ENCODE measurements at regions not wholly inside any gene's neighbourhood (a gene's known extent, or its start where the extent isn't known, plus 50 kb on each side); places are given as distances from the start of the nearest gene placed in this dataset.
"Not testable (repeated sequence)": the region's sequence is repeated elsewhere in the genome, so short reads cannot be mapped to it uniquely, and the experiment has no call there.

- Histone ChIP-seq H3K9ac (ENCODE audit: low read depth, low read length) (no peak overlapping the region), H3K4me1 (ENCODE audit: insufficient read depth, low read length) (peaks cover 5% of the 10 kb centered on the region; the same call in 1 of the 2 replicates), H3K9me3 (ENCODE audit: control insufficient read depth, insufficient read depth, low read length) (no peaks in the 10 kb centered on the region), H3K36me3 (ENCODE audit: insufficient read depth, low read length) (no peaks in the 10 kb centered on the region)
These were observed 322.2 kb upstream of the ANKRD30A start for GRCh38 chr10:36803229-36803628.

GRCh38 chr10:36802490-36803153, 322.8 kb upstream of the ANKRD30A start:
- Histone ChIP-seq H3K9ac (ENCODE audit: low read depth, low read length) (no peak overlapping the region), H3K36me3 (ENCODE audit: insufficient read depth, low read length) (no peaks in the 10 kb centered on the region), H3K9me3 (ENCODE audit: control insufficient read depth, insufficient read depth, low read length) (no peaks in the 10 kb centered on the region), H3K4me1 (ENCODE audit: insufficient read depth, low read length) (peaks cover 5% of the 10 kb centered on the region; the same call in 1 of the 2 replicates)

DNA sequence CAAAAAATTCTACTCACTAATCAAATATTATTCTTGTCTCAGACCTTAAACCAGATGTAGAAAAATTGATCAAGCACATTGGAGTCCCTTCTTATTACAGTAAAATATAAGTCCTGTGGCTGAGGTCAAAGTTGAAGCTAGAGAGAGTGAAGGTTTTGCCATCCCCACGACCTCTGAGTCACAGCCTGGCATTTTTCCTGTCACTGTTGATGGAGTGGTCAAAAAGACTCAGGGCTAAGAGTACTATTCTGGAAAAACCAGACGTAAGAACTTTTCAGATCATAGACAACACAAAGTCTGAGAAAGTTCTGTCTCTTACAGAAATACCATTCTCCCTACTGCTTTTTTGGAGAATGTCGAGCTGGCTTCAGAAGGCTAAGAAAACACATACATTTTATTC, 323.7 kb upstream of the ANKRD30A start:
- Histone ChIP-seq H3K36me3 (ENCODE audit: insufficient read depth, low read length) (no peaks in the 10 kb centered on the region), H3K9ac (ENCODE audit: low read depth, low read length) (no peak overlapping the region), H3K9me3 (ENCODE audit: control insufficient read depth, insufficient read depth, low read length) (no peaks in the 10 kb centered on the region), H3K4me1 (ENCODE audit: insufficient read depth, low read length) (peaks cover 5% of the 10 kb centered on the region; the same call in 1 of the 2 replicates)

DNA sequence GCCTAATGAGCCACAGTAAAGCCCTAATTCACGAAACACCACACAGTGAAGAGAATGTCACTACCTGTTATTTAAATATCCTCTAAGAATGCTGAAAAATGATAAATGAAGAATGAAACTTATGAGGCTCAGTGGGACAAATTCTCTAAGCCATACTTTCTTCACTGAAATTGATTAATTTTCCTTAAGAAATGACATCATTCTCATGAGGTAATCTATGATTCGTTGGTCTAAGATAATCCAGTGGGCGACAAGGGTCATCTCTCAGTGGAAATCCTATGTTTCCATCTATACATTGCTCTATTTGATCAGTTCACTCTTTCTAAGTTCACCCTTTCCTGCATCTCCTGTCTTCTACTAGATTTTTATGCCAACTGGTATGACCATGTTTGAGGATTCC, 330.4 kb upstream of the ANKRD30A start:
- Histone ChIP-seq H3K36me3 (ENCODE audit: insufficient read depth, low read length) (no peaks in the 10 kb centered on the region), H3K9me3 (ENCODE audit: control insufficient read depth, insufficient read depth, low read length) (no peaks in the 10 kb centered on the region), H3K4me1 (ENCODE audit: insufficient read depth, low read length) (no peaks in the 10 kb centered on the region), H3K9ac (ENCODE audit: low read depth, low read length) (no peak overlapping the region)

DNA sequence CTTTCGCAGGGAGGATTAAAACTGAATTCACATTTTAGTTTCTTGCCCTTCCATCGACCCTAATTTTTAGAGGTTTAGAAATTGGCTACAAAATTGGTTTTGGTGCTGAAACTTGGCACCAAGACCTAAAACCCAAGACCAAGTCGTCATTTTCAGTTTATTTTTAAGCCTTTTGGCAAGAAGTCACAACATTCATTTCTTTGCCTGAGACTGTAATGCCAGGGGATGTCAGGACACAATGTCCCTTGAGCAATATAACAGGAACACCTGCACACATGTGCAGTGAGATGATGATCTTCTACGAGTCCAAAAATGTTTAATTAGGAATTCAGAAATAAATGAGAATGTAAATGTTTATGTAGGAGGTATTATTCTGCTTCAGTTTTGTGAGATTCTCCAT, 335.4 kb upstream of the ANKRD30A start:
- H3K36me3 ChIP-seq (ENCODE audit: insufficient read depth, low read length) = no peaks in the 10 kb centered on the region
- no peaks in the 10 kb centered on the region for H3K4me1 ChIP-seq (ENCODE audit: insufficient read depth, low read length)
- H3K9me3 ChIP-seq (ENCODE audit: control insufficient read depth, insufficient read depth, low read length) = no peaks in the 10 kb centered on the region
- no peak overlapping the region for H3K9ac ChIP-seq (ENCODE audit: low read depth, low read length)

- Histone ChIP-seq H3K9me3 (ENCODE audit: control insufficient read depth, insufficient read depth, low read length) (no peaks in the 10 kb centered on the region), H3K4me1 (ENCODE audit: insufficient read depth, low read length) (no peaks in the 10 kb centered on the region), H3K36me3 (ENCODE audit: insufficient read depth, low read length) (no peaks in the 10 kb centered on the region), H3K9ac (ENCODE audit: low read depth, low read length) (no peak overlapping the region)
These were observed 337.2 kb upstream of the ANKRD30A start for GRCh38 chr10:36788152-36788551.

DNA sequence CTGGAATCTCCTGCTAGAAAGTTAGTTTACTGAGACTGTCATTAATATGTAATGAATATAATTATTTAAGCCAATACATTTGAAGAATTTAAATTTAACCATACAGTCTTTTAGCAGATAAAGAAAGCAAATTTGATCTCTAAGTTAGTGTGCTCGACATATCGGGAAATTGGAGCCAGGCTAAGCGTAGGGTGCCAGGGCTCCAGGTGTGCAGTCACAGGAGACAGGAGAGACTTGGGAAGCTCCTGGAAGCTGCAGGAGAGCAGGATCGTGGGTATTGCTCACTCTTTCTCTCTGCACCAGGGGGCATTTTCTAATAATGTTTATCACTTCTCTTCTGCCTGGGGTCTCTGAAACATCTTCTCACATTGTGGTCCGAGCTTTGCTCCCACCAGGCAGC, 342.0 kb upstream of the ANKRD30A start:
- Histone ChIP-seq H3K36me3 (ENCODE audit: insufficient read depth, low read length) (no peaks in the 10 kb centered on the region), H3K9me3 (ENCODE audit: control insufficient read depth, insufficient read depth, low read length) (no peaks in the 10 kb centered on the region), H3K4me1 (ENCODE audit: insufficient read depth, low read length) (no peaks in the 10 kb centered on the region), H3K9ac (ENCODE audit: low read depth, low read length) (no peak overlapping the region)

- no peak overlapping the region for H3K9ac ChIP-seq (ENCODE audit: low read depth, low read length)
- no peaks in the 10 kb centered on the region for H3K36me3 ChIP-seq (ENCODE audit: insufficient read depth, low read length)
- H3K4me1 ChIP-seq (ENCODE audit: insufficient read depth, low read length) = no peaks in the 10 kb centered on the region
- no peaks in the 10 kb centered on the region for H3K9me3 ChIP-seq (ENCODE audit: control insufficient read depth, insufficient read depth, low read length)
These were observed 343.8 kb upstream of the ANKRD30A start for GRCh38 chr10:36781570-36781969.

DNA sequence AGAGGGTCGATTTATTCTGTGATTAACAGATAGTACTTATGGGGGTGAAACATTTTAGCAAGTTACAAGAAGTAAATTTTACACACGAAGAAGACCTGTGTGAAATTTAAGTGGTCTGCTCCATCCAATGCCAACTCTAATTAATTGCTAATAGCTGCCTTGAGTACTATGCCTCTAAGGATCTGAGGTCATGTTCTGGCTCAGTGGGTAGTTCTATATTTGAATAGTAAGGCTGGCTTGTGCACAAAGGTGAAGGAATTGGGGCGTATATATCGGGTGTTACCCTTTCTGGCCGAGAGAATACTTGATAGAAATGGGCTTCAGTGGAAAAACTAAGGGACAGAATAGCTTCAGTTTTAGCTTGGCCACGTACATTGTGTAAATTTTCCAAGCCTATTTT, 345.2 kb upstream of the ANKRD30A start:
- Histone ChIP-seq H3K4me1 (ENCODE audit: insufficient read depth, low read length) (no peaks in the 10 kb centered on the region), H3K9ac (ENCODE audit: low read depth, low read length) (no peak overlapping the region), H3K36me3 (ENCODE audit: insufficient read depth, low read length) (no peaks in the 10 kb centered on the region), H3K9me3 (ENCODE audit: control insufficient read depth, insufficient read depth, low read length) (no peaks in the 10 kb centered on the region)

DNA sequence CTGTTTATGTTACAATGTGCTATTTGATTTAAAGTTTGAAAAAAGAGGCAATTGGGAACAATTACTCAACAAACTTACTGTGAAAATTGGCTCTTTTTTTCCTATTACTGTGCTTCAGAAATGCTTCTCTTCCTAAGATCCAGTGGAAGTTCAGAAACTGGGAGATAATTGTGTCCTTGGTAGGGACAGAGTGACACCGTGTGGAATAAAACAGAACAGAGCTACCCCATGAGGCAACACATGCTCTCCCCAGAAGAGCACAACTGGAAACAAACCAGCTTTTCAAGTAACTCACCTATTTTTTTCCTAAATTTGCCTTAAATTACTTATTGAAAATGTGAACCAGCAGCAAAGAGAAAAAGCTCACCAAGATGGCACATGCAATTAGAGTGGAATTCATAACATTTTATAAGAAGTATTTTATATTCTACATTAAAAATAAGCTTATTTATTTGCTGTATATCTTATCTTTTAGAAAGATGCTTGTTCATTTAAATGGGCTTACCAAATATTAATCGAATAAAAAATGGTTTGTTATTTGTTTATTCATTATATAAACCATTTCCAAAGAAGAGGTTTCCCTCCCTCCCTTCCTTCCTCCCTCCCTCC, 346.1 kb upstream of the ANKRD30A start:
- Histone ChIP-seq H3K9me3 (ENCODE audit: control insufficient read depth, insufficient read depth, low read length) (no peaks in the 10 kb centered on the region), H3K9ac (ENCODE audit: low read depth, low read length) (no peak overlapping the region), H3K36me3 (ENCODE audit: insufficient read depth, low read length) (no peaks in the 10 kb centered on the region), H3K4me1 (ENCODE audit: insufficient read depth, low read length) (no peaks in the 10 kb centered on the region)

DNA sequence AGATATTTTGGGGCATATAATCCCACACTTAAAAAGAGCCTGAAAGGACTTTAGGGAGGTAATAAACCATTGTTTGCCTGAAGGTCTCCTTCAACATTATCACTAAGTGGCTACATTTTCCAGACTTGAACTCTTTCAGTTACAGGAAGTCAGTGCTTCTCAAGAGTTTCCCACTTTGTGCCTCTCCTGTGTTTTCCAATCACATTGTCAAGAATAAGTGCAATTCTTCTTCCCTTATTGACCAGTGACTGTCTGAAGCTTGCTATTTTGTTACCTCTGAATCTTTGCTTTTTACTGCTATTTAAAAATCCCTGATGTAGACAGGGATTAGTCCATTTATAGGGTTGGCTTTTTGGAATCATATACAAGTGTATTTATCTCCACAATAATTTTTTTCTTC, 346.7 kb upstream of the ANKRD30A start:
- H3K36me3 ChIP-seq (ENCODE audit: insufficient read depth, low read length) = no peaks in the 10 kb centered on the region
- no peaks in the 10 kb centered on the region for H3K4me1 ChIP-seq (ENCODE audit: insufficient read depth, low read length)
- no peaks in the 10 kb centered on the region for H3K9me3 ChIP-seq (ENCODE audit: control insufficient read depth, insufficient read depth, low read length)
- no peak overlapping the region for H3K9ac ChIP-seq (ENCODE audit: low read depth, low read length)

DNA sequence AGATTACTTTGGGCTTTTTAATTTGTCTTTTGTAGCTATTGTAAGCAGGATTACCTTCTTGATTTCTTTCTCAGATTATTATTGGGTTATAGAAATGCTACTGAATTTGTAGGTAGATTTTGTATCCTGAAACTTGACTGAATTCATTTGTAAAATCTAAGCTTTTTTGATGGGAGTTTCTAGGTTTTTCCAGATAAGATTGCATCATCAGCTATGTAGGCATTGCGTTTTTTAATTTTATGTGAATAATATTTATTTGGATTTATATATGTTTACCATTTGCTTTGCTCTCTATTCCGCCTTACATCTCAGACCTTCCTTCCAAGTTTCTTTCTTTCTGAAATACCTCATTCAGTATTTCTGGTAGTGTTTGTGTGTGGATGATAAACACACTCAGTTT, 351.7 kb upstream of the ANKRD30A start:
- Histone ChIP-seq H3K9me3 (ENCODE audit: control insufficient read depth, insufficient read depth, low read length) (no peaks in the 10 kb centered on the region), H3K4me1 (ENCODE audit: insufficient read depth, low read length) (no peaks in the 10 kb centered on the region), H3K36me3 (ENCODE audit: insufficient read depth, low read length) (no peaks in the 10 kb centered on the region), H3K9ac (ENCODE audit: low read depth, low read length) (no peak overlapping the region)

DNA sequence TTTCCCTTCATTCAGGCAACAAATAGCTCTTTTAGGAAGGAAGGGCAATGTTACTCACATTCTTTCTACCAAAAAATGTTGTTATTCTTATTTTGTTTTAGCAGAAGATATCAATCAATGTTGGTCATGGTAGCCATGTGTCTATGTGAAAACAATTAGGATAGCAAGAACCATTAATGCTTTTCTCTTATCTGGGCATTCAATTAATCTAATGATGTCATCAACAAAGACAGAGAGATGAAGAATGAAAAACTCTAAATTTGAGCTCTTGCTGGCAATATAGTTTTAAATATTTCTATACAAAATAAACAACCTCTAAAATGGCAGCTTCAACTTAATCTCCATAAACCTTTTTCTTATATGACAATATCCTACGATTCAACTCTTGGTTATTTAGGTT, 353.7 kb upstream of the ANKRD30A start:
- H3K9me3 ChIP-seq (ENCODE audit: control insufficient read depth, insufficient read depth, low read length) = no peaks in the 10 kb centered on the region
- H3K9ac ChIP-seq (ENCODE audit: low read depth, low read length) = no peak overlapping the region
- no peaks in the 10 kb centered on the region for H3K36me3 ChIP-seq (ENCODE audit: insufficient read depth, low read length)
- H3K4me1 ChIP-seq (ENCODE audit: insufficient read depth, low read length) = no peaks in the 10 kb centered on the region

DNA sequence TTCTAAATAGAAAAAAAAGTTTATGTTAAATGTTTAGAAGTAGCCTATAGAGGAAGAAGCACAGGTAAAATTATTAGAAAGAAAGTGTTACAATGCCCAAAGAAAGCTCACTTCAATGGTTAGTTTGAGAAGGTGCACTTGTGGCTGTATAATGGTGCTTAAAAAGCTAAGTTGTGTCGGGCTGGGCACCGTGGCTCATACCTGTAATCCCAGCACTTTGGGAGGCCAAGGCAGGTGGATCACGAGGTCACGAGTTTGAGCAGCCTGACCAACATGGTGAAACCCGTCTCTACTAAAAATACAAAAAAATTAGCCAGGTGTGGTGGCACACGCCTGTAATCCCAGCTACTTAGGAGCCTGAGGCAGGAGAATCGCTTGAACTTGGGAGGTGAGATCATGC, 355.7 kb upstream of the ANKRD30A start:
- not testable (repeated sequence) for H3K9ac ChIP-seq (ENCODE audit: low read depth, low read length); H3K4me1 ChIP-seq (ENCODE audit: insufficient read depth, low read length); H3K36me3 ChIP-seq (ENCODE audit: insufficient read depth, low read length); H3K9me3 ChIP-seq (ENCODE audit: control insufficient read depth, insufficient read depth, low read length)

DNA sequence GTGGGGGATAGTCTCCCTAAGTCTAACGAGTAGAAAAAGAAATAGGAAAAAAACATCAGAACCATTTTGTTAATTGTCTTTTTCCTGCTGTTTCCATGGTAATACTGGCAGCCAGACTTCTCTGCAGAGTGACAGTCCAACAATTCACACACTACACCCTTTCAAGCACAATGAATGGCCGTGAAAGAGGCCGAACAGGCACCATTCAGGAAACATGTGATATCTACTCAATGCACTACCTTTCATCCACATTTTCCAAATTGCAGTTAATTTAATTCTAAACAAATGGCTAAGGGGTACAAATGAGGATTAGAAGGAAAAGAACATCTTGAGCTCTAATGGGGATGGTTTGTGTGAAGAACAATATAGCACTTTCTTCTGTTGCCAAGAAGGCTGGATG, 358.5 kb upstream of the ANKRD30A start:
- Histone ChIP-seq H3K4me1 (ENCODE audit: insufficient read depth, low read length) (no peaks in the 10 kb centered on the region), H3K9me3 (ENCODE audit: control insufficient read depth, insufficient read depth, low read length) (no peaks in the 10 kb centered on the region), H3K36me3 (ENCODE audit: insufficient read depth, low read length) (no peaks in the 10 kb centered on the region), H3K9ac (ENCODE audit: low read depth, low read length) (no peak overlapping the region)
